DOHH2 (cell line): ENCODE measurements at regions not wholly inside any gene's neighbourhood (a gene's known extent, or its start where the extent isn't known, plus 50 kb on each side); places are given as distances from the start of the nearest gene placed in this dataset.

Experiments used
- CTCF ChIP-seq: fragments of 200-600 bp; sonication (generic); IDR thresholded peaks from one replicate; pipeline ENCODE4 v1.5.1; 2014; ENCODE audit warnings: antibody characterized with exemption, mild to moderate bottlenecking, low read depth, low read length; ENCODE audit not compliant: poor library complexity, severe bottlenecking
- EZH2phosphoT487 ChIP-seq: fragments of 200-600 bp; sonication (generic); IDR thresholded peaks from 2 replicates; pipeline ENCODE4 v1.6.1; 2017; ENCODE audit warnings: borderline replicate concordance, mild to moderate bottlenecking, antibody characterized with exemption, low read length, moderate library complexity, mixed read lengths

- no peak for TF ChIP-seq CTCF
- TF ChIP-seq EZH2phosphoT487 = no peak
Observed at GRCh38 chr1:201663491-201664113, 124.7 kb downstream of the NAV1 start.
